DND-41 (cell line): ENCODE measurements at regions not wholly inside any gene's neighbourhood (a gene's known extent, or its start where the extent isn't known, plus 50 kb on each side); places are given as distances from the start of the nearest gene placed in this dataset.

Experiments
- ATAC-seq: fragments of 200-7000 bp; cut with Tn5 transposase; 3 replicates; pipeline ENCODE4 v1.9.1; 2021; ENCODE audit warnings: low read depth; ENCODE audit not compliant: insufficient read depth
- DNase-seq: peaks from one replicate; pipeline ENCODE4 v3.0.0-alpha.2; 2020
- H2AFZ ChIP-seq: 2 replicates; pipeline ENCODE4 v1.6.0; 2012; ENCODE audit warnings: low read depth, low read length
- H3K27ac ChIP-seq: 2 replicates; pipeline ENCODE4 v1.5.1; 2012; ENCODE audit warnings: low read length, inconsistent platforms
- H3K27me3 ChIP-seq: fragments of 200-600 bp; sonication (generic); 2 replicates; pipeline ENCODE4 v1.6.0; 2012; ENCODE audit warnings: low read length, mild to moderate bottlenecking, inconsistent platforms; ENCODE audit not compliant: insufficient read depth, poor library complexity
- H3K36me3 ChIP-seq: 2 replicates; pipeline ENCODE4 v1.5.1; 2012; ENCODE audit warnings: low read length, inconsistent platforms; ENCODE audit not compliant: insufficient read depth
- H3K4me1 ChIP-seq: 2 replicates; pipeline ENCODE4 v1.5.1; 2012; ENCODE audit warnings: mild to moderate bottlenecking, low read length; ENCODE audit not compliant: insufficient read depth
- H3K4me2 ChIP-seq: 2 replicates; pipeline ENCODE4 v1.6.0; 2012; ENCODE audit warnings: mild to moderate bottlenecking, moderate library complexity, low read length, inconsistent platforms; ENCODE audit not compliant: insufficient read depth
- H3K4me3 ChIP-seq, 2 experiments: fragments of 200-600 bp in 1 of 2; shearing (Covaris generic) in 1 of 2; 2 replicates each; pipeline ENCODE4 v1.5.1; 2012 to 2016; ENCODE audit warnings: inconsistent platforms in 2 of 2, low read length in 2 of 2, mild to moderate bottlenecking in 2 of 2, low read depth in 1 of 2, moderate library complexity in 1 of 2
- H3K79me2 ChIP-seq: 2 replicates; pipeline ENCODE4 v1.6.0; 2012; ENCODE audit warnings: low read length, inconsistent platforms; ENCODE audit not compliant: insufficient read depth
- H3K9ac ChIP-seq: 2 replicates; pipeline ENCODE4 v1.6.0; 2012; ENCODE audit warnings: low read depth, mild to moderate bottlenecking, inconsistent platforms, low read length, moderate library complexity
- H3K9me3 ChIP-seq: 2 replicates; pipeline ENCODE4 v1.5.1; 2012; ENCODE audit warnings: low read length, moderate library complexity, mild to moderate bottlenecking, inconsistent platforms; ENCODE audit not compliant: insufficient read depth, severe bottlenecking
- H4K20me1 ChIP-seq: 2 replicates; pipeline ENCODE4 v1.6.0; 2012; ENCODE audit warnings: low read length; ENCODE audit not compliant: insufficient read depth
- EZH2 ChIP-seq: IDR thresholded peaks from 3 replicates; pipeline ENCODE4 v1.6.1; 2012; ENCODE audit warnings: borderline replicate concordance, low read depth, mild to moderate bottlenecking, moderate library complexity, low read length, inconsistent platforms; ENCODE audit not compliant: severe bottlenecking
- TF ChIP-seq, protein P1 (sequence below): IDR thresholded peaks from 2 replicates; pipeline ENCODE4 v1.5.1; 2012; ENCODE audit warnings: borderline replicate concordance, low read length, moderate library complexity, mild to moderate bottlenecking; ENCODE audit not compliant: poor library complexity, severe bottlenecking; ENCODE audit errors: extremely low read depth

DNA sequence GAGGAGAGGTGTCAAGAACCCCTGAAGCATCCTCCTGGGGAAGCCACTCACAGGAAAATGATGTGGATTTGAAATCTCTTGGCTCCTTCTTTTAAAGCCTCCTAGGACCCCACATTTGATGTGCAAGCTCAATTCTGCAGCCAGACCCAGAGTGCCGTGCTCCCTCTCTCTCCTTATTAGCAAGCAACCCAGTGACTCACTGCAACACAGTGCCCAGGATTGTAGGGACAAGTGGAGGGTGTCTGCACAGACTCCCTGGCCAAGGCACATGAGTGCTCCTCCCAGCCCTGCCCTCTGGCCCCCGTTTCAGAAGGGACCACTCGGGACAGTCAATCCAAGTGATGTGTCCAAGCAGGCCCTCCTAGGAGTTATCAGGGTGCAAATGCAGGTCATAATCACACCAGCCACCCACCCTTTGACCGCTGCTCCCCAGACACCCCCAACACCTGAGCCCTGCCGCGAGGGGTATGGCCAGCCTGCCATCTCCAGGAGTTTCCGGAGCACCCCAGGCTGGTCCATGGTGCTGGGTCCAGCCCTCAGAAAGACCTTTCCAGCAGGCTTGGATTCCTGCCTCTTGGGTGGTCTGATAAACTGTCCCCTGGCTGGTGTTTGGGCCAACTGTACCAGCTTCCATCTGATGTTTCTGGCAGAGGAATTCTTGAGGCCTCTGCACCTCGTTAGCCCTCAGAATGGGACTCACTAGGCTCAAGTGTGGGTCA, 54.5 kb upstream of the CXCL12 start:
- Histone ChIP-seq H2AFZ (no peak overlapping the region), H3K4me1 (no peaks in the 10 kb centered on the region), H3K27ac (no peak overlapping the region), H4K20me1 (no peaks in the 10 kb centered on the region), H3K9me3 (no peaks in the 10 kb centered on the region), H3K79me2 (no peaks in the 10 kb centered on the region), H3K36me3 (no peaks in the 10 kb centered on the region), H3K4me2 (no peak overlapping the region), H3K9ac (no peak overlapping the region), H3K27me3 (no peaks in the 10 kb centered on the region), H3K4me3 (no peak overlapping the region)
- ATAC-seq = no peak
- no peak for DNase-seq
- TF ChIP-seq EZH2 = no peak
- TF ChIP-seq, protein P1, sequence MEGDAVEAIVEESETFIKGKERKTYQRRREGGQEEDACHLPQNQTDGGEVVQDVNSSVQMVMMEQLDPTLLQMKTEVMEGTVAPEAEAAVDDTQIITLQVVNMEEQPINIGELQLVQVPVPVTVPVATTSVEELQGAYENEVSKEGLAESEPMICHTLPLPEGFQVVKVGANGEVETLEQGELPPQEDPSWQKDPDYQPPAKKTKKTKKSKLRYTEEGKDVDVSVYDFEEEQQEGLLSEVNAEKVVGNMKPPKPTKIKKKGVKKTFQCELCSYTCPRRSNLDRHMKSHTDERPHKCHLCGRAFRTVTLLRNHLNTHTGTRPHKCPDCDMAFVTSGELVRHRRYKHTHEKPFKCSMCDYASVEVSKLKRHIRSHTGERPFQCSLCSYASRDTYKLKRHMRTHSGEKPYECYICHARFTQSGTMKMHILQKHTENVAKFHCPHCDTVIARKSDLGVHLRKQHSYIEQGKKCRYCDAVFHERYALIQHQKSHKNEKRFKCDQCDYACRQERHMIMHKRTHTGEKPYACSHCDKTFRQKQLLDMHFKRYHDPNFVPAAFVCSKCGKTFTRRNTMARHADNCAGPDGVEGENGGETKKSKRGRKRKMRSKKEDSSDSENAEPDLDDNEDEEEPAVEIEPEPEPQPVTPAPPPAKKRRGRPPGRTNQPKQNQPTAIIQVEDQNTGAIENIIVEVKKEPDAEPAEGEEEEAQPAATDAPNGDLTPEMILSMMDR = no peak

DNA sequence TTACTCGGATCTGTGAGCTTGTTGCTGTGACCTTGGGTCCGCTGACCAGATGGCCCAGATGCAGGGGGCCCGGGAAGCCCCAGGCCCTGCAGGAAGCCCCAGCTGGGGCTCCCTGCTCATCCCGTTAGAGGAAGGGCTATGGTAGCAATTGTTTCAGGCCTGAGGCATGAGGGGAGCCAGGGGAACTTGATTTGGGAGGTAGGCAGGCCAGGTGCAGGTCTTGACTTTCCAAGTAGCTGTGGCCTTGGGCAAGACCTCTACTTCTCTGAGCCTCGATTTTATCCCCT, 55.0 kb upstream of the CXCL12 start:
- peaks cover under 1% of the 10 kb centered on the region for H3K9me3 ChIP-seq
- no peak overlapping the region for H2AFZ ChIP-seq
- TF ChIP-seq EZH2 = no peak
- TF ChIP-seq, protein P1 = no peak
- no peaks in the 10 kb centered on the region for H3K27me3 ChIP-seq
- no peaks in the 10 kb centered on the region for H3K4me1 ChIP-seq
- no peak overlapping the region for H3K27ac ChIP-seq
- no peak overlapping the region for H3K4me2 ChIP-seq
- no peaks in the 10 kb centered on the region for H3K36me3 ChIP-seq
- H3K4me3 ChIP-seq = no peak overlapping the region
- no peaks in the 10 kb centered on the region for H3K79me2 ChIP-seq
- no peak overlapping the region for H3K9ac ChIP-seq
- DNase-seq (no peak), ATAC-seq (no peak)
- H4K20me1 ChIP-seq = no peaks in the 10 kb centered on the region

DNA sequence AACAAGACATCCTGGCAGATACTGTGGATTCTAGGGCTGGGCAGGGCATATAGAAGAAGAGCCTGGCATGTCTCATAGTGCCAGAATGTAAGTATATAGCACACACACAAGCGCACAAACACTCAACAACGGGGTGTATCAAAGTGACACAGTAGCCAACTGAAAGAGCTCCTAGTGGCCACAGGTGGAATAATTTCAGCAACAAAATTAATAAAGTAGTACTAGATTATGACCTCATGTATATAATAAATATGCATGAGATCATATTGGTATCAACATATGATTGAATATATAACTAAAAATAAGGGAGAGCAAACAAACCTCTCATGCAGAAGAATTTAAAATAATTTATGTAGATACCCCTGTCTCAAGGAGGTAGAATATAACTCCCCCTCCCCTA, 72.4 kb upstream of the CXCL12 start:
- no peaks in the 10 kb centered on the region for H3K4me1 ChIP-seq
- no peaks in the 10 kb centered on the region for H4K20me1 ChIP-seq
- no peaks in the 10 kb centered on the region for H3K27me3 ChIP-seq
- no peaks in the 10 kb centered on the region for H3K36me3 ChIP-seq
- H3K9ac ChIP-seq = no peak overlapping the region
- TF ChIP-seq, protein P1 = no peak
- TF ChIP-seq EZH2 = no peak
- no peak overlapping the region for H3K27ac ChIP-seq
- no peaks in the 10 kb centered on the region for H3K9me3 ChIP-seq
- no peak overlapping the region for H3K4me3 ChIP-seq
- no peak overlapping the region for H3K4me2 ChIP-seq
- no peaks in the 10 kb centered on the region for H3K79me2 ChIP-seq
- H2AFZ ChIP-seq = no peak overlapping the region
- ATAC-seq = no peak
- no peak for DNase-seq
